ENCODE measurements at regions not wholly inside any gene's neighbourhood (a gene's known extent, or its start where the extent isn't known, plus 50 kb on each side); places are given as distances from the start of the nearest gene placed in this dataset.

GRCh38 chr12:93020631-93021597 is 91.8 kb upstream of the EEA1 start:
- no peak for DNase-seq (ENCODE audit: low spot score)
- Mint-ChIP-seq H3K4me3 (no peak overlapping the region), H3K9me3 (no peaks in the 10 kb centered on the region), H3K27ac (no peak overlapping the region), H3K27me3 (ENCODE audit: low read depth) (no peaks in the 10 kb centered on the region), H3K36me3 (ENCODE audit: low read depth) (no peaks in the 10 kb centered on the region), H3K4me1 (ENCODE audit: low read depth) (no peaks in the 10 kb centered on the region)

- Mint-ChIP-seq H3K36me3 (ENCODE audit: low read depth) (no peaks in the 10 kb centered on the region), H3K27me3 (ENCODE audit: low read depth) (no peaks in the 10 kb centered on the region), H3K4me3 (no peak overlapping the region), H3K9me3 (no peaks in the 10 kb centered on the region), H3K4me1 (ENCODE audit: low read depth) (no peaks in the 10 kb centered on the region), H3K27ac (no peak overlapping the region)
- no peak for DNase-seq (ENCODE audit: low spot score)
These were observed 93.7 kb upstream of the EEA1 start for GRCh38 chr12:93022603-93023340.

DNA sequence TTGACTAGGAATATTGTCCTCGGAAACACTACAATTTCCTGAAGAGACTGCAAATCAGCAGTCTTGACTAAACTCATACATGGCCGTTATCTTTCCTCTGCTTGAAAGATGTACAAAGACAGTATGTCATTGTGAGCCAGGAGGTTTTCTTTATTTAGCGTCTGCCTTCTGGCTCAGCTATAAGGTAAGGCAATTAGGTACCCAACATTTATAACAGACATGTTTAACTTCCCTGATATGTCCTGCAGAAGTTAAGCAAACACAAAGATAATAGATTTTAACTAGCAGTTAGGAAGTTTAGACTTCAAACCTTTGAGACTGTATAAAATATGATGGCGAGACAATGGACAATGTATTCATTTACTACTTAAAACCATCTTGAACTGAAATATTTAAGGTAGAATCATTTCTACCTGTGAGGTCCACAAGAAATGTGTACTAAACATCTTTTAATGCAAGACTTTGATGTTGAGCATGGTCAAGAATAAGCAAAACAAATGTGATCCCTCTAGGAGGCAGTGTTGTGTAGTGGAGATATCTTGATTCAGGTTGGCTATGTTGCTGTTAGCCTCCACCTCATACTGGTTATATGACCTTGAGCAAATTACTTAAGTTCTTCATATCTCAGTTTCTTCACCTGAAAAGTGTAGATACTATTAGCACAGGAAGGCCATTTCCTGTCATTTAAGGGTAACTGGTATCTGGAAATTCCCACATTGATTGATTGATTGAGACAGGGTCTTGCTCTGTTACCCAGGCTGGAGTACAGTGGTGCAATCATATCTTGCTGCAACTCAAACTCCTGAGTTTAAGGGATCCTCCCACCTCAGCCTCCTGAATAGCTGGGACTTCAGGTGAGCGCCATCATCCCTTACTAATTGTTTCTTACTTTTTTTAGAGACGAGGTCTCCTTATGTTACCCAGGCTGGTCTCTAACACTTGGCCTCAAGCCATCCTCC is 96.3 kb upstream of the EEA1 start:
- H3K27ac Mint-ChIP-seq, result no peak overlapping the region
- no peak overlapping the region for H3K4me3 Mint-ChIP-seq
- H3K36me3 Mint-ChIP-seq (ENCODE audit: low read depth), result no peaks in the 10 kb centered on the region
- H3K4me1 Mint-ChIP-seq (ENCODE audit: low read depth), result no peaks in the 10 kb centered on the region
- H3K27me3 Mint-ChIP-seq (ENCODE audit: low read depth), result no peaks in the 10 kb centered on the region
- H3K9me3 Mint-ChIP-seq, result peaks cover 3% of the 10 kb centered on the region
- no peak for DNase-seq (ENCODE audit: low spot score)

DNA sequence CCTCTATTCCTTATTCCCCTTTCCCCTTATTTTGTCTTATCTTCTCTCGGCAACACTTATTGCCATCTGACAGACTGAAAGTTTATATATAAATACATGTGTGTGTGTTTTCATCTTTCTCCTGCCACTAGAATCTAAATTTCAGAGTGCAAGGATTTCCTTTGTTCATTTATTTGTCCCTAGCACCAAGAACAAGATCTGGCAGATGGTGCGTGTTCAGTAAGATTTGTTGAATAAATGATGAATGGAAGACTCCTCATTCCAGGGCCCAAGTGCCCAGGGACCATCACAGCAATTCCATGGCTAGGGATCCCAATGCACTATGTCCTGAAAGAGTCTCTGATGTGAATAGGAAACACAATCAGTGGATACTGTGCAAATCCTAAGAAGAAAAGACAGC is 97.9 kb upstream of the EEA1 start:
- Mint-ChIP-seq H3K9me3 (peaks cover 3% of the 10 kb centered on the region), H3K27me3 (ENCODE audit: low read depth) (no peaks in the 10 kb centered on the region), H3K36me3 (ENCODE audit: low read depth) (no peaks in the 10 kb centered on the region), H3K4me1 (ENCODE audit: low read depth) (no peaks in the 10 kb centered on the region), H3K27ac (no peak overlapping the region), H3K4me3 (no peak overlapping the region)
- no peak for DNase-seq (ENCODE audit: low spot score)

DNA sequence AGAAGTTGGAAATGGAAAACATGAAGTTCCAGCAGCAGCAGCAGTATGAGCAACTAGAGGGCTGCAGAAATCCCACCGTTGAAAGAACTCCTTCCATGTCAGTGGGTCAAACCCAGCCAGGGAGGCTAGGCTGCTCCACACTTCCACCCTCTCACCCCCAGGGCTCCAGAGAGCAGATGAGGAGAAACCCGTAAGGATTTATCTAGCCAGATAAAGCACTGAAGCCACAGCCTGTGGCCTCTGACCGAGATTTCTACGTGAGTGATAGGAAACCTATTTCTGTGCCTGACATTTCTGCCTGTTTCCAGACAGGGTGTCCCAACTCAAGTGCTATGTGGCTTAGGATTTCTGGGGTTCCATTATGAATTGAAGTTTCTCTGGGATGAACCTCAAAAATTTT is 100.0 kb upstream of the EEA1 start:
- Mint-ChIP-seq H3K36me3 (ENCODE audit: low read depth) (no peaks in the 10 kb centered on the region), H3K4me1 (ENCODE audit: low read depth) (peaks cover 3% of the 10 kb centered on the region), H3K4me3 (no peak overlapping the region), H3K27me3 (ENCODE audit: low read depth) (peaks cover 3% of the 10 kb centered on the region), H3K9me3 (peaks cover 3% of the 10 kb centered on the region), H3K27ac (no peak overlapping the region)
- no peak for DNase-seq (ENCODE audit: low spot score)

- Mint-ChIP-seq H3K4me3 (no peak overlapping the region), H3K27ac (no peak overlapping the region), H3K27me3 (ENCODE audit: low read depth) (peaks cover 8% of the 10 kb centered on the region), H3K9me3 (peaks cover 3% of the 10 kb centered on the region), H3K36me3 (ENCODE audit: low read depth) (no peaks in the 10 kb centered on the region), H3K4me1 (ENCODE audit: low read depth) (peaks cover 3% of the 10 kb centered on the region)
- no peak for DNase-seq (ENCODE audit: low spot score)
These were observed 101.9 kb upstream of the EEA1 start for GRCh38 chr12:93031028-93031427.

- H3K27me3 Mint-ChIP-seq (ENCODE audit: low read depth), result peaks cover 11% of the 10 kb centered on the region
- H3K9me3 Mint-ChIP-seq, result peaks cover 3% of the 10 kb centered on the region
- H3K27ac Mint-ChIP-seq, result no peak overlapping the region
- no peak overlapping the region for H3K4me3 Mint-ChIP-seq
- no peak for DNase-seq (ENCODE audit: low spot score)
- H3K4me1 Mint-ChIP-seq (ENCODE audit: low read depth), result peaks cover 3% of the 10 kb centered on the region
- no peaks in the 10 kb centered on the region for H3K36me3 Mint-ChIP-seq (ENCODE audit: low read depth)
These were observed 103.7 kb upstream of the EEA1 start for GRCh38 chr12:93032758-93033157.

- no peak for DNase-seq (ENCODE audit: low spot score)
- Mint-ChIP-seq H3K4me1 (ENCODE audit: low read depth) (peaks cover 3% of the 10 kb centered on the region), H3K27ac (no peak overlapping the region), H3K36me3 (ENCODE audit: low read depth) (no peaks in the 10 kb centered on the region), H3K9me3 (peaks cover 3% of the 10 kb centered on the region), H3K4me3 (no peak overlapping the region), H3K27me3 (ENCODE audit: low read depth) (peaks cover 11% of the 10 kb centered on the region)
These were observed 104.9 kb upstream of the EEA1 start for GRCh38 chr12:93033948-93034347.

DNA sequence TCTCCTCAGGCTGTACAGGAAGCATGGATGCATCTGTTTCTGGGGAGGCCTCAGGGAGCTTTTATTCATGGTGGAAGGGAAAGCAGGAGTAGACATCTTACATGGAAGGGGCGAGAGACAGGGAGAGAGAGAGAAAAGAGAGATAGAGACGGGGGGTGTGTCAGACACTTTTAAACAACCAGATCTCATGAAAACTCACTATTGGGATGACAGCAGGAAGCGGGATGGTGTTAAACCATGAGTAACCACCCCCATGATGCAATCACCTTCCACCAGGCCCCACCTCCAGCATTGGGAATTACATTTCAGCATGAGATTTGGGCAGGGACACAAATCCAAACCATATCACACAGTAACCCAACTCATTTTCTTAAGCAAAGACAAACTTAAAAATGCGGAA is 110.0 kb upstream of the EEA1 start:
- H3K27ac Mint-ChIP-seq, result no peak overlapping the region
- H3K9me3 Mint-ChIP-seq, result no peaks in the 10 kb centered on the region
- no peaks in the 10 kb centered on the region for H3K4me1 Mint-ChIP-seq (ENCODE audit: low read depth)
- no peak overlapping the region for H3K4me3 Mint-ChIP-seq
- peaks cover 8% of the 10 kb centered on the region for H3K27me3 Mint-ChIP-seq (ENCODE audit: low read depth)
- H3K36me3 Mint-ChIP-seq (ENCODE audit: low read depth), result no peaks in the 10 kb centered on the region
- DNase-seq (ENCODE audit: low spot score), result no peak

GRCh38 chr12:93039930-93040329 is 110.8 kb upstream of the EEA1 start:
- Mint-ChIP-seq H3K27me3 (ENCODE audit: low read depth) (peaks cover 3% of the 10 kb centered on the region), H3K4me1 (ENCODE audit: low read depth) (no peaks in the 10 kb centered on the region), H3K9me3 (no peaks in the 10 kb centered on the region), H3K36me3 (ENCODE audit: low read depth) (no peaks in the 10 kb centered on the region), H3K27ac (no peak overlapping the region), H3K4me3 (no peak overlapping the region)
- no peak for DNase-seq (ENCODE audit: low spot score)

GRCh38 chr12:93040367-93040766 is 111.3 kb upstream of the EEA1 start:
- H3K4me3 Mint-ChIP-seq, result no peak overlapping the region
- H3K27ac Mint-ChIP-seq, result no peak overlapping the region
- no peaks in the 10 kb centered on the region for H3K36me3 Mint-ChIP-seq (ENCODE audit: low read depth)
- no peaks in the 10 kb centered on the region for H3K9me3 Mint-ChIP-seq
- H3K4me1 Mint-ChIP-seq (ENCODE audit: low read depth), result no peaks in the 10 kb centered on the region
- no peak for DNase-seq (ENCODE audit: low spot score)
- H3K27me3 Mint-ChIP-seq (ENCODE audit: low read depth), result peaks cover 3% of the 10 kb centered on the region

DNA sequence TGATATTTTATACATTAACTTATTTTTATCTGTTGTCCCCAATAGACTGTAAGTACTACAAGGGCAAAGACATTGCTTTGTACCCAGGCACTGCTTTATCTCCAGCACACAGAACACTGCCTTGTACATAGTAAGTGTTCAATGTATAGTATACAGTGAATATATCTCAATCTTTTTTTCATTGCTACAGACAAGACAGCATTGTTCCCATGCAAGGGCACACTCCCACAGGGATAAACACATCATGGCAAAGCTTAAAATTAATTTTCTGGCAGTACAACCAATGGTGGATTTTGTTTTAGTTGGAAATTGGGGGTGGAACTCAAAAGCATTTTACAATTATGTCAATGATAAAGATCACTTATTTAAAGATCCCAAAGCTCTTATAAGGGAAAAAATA is 112.3 kb upstream of the EEA1 start:
- no peaks in the 10 kb centered on the region for H3K36me3 Mint-ChIP-seq (ENCODE audit: low read depth)
- no peak for DNase-seq (ENCODE audit: low spot score)
- no peaks in the 10 kb centered on the region for H3K9me3 Mint-ChIP-seq
- peaks cover 3% of the 10 kb centered on the region for H3K27me3 Mint-ChIP-seq (ENCODE audit: low read depth)
- H3K27ac Mint-ChIP-seq, result no peak overlapping the region
- H3K4me1 Mint-ChIP-seq (ENCODE audit: low read depth), result no peaks in the 10 kb centered on the region
- no peak overlapping the region for H3K4me3 Mint-ChIP-seq

- no peak for DNase-seq (ENCODE audit: low spot score)
- Mint-ChIP-seq H3K27ac (no peak overlapping the region), H3K9me3 (no peaks in the 10 kb centered on the region), H3K36me3 (ENCODE audit: low read depth) (no peaks in the 10 kb centered on the region), H3K27me3 (ENCODE audit: low read depth) (no peaks in the 10 kb centered on the region), H3K4me1 (ENCODE audit: low read depth) (no peaks in the 10 kb centered on the region), H3K4me3 (no peak overlapping the region)
These were observed 113.2 kb upstream of the EEA1 start for GRCh38 chr12:93042283-93042682.
